Renal cortex interstitium (tissue), 11 donors: ENCODE measurements at regions not wholly inside any gene's neighbourhood (a gene's known extent, or its start where the extent isn't known, plus 50 kb on each side); places are given as distances from the start of the nearest gene placed in this dataset.

ENCODE experiments used
- DNase-seq, 11 donors: peaks; one replicate each; pipeline ENCODE4 v3.0.0-alpha.2; 2013; ENCODE audit warnings: low read depth in 9 of 11, low spot score in 4 of 11; ENCODE audit errors: extremely low read depth in 1 of 11

DNA sequence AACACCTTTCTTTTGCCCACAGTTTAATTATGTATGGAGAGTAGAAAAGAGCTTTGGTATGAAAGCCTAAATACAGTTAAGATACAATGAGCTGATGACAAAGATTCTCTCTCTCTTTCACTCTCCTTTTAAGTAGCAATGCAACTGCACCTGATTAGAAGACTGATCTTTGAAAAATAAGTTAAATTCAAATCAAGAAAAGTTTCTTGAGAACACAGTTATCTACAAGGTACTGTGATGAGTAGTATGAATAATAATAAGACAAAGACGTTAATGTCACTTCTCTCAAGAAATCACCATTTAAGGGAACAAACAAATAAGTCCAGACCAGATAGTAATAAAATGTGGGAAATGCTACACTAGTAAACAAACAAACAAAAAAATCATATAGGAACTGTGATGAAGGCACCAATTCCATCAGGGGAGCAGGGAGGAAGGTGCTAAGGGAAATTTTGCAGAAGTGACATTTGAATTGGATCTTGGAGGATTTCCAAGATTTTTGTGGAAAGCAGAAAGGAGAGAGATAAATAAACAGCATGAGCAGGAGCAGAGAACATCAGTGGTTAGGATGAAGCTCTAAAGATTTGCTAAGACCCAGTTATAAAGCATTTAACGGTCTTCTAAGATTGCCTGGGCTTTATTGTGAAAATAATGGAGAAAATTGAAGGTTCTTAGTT lies 65.2 kb upstream of the STK38L start:
- no peak for DNase-seq

DNA sequence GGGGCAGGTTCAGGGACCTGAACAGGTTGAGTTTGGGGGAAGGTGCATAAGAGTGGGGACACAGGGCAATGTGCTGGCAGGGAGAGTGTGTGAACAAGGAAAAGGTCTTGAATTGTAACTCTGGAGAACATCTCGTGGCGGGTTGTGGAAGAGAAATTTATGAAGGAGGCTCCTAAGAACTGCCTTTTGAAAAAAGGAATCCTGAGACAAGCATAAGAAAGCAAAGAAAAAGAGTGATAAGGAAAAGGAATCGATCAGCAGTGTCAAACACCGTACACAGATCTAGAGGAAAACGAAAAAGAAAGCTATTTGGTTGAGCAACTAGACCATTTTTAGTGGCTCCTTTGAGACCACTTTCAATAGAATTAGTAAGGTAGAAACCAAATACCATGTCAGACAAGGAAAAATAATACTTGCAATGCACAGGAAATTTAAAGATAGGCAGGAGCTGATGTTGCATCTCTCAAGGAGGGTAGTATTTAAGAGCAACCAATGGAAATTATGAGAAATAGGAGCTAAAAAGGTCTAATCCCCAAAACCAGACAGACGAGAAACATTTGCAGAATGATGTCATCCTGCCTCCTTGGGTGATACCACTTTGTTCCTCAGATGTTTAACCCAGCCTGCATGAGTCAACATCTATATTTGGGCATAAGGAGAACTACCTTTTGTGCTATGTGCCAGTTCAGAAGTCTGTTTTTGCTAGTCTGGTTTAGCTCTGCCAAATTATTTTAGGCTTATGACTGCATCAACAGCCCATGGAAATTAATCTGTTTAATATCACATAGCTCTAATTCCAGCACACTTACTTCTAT lies 64.5 kb upstream of the STK38L start:
- no peak for DNase-seq

DNA sequence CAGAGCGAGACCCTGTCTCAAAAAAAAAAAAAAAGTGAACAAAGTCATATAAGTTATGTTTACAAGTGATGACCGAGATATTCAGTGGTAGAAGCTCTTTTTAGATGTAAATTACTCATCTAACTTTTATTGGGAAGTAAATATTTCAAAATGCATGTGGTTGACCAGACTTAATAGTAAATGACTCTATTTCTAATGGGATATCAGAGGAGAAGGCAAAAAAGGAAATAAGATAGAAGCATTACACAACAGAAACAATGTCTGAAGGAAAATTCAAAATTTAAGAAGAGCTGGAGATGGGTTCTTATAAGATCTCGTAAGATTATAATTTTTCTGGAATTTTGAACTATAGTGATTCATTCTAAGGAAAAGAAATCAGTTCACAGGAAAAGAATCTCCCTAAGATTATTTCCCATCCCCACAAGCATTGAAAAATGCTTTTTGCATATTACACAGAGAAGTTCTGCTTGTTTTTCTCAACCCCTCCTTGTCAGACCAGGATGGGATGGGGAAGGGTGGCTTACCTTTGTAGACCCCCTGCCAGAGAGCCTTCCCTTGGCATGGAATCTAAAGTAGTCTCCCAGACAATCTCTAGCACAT lies 63.1 kb upstream of the STK38L start:
- no peak for DNase-seq

DNA sequence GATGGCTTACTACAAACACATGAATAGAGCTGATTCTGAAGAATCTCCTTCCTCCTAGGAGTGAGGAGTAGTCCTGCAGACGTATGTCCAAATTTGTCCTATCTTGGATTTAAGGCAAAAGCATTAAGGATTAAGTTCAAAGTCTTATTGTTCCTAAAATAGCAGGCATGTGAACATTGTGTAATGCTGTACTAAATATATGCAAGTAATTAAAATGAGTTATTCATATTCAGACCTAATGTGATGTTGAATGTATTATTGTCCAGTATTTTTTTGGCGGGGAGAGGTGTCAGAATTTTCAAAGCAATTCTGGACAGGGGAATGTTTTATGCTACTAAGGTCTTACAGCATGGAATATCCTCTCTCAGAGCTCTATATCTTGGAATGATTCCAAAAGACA lies 60.7 kb upstream of the STK38L start:
- no peak for DNase-seq

DNA sequence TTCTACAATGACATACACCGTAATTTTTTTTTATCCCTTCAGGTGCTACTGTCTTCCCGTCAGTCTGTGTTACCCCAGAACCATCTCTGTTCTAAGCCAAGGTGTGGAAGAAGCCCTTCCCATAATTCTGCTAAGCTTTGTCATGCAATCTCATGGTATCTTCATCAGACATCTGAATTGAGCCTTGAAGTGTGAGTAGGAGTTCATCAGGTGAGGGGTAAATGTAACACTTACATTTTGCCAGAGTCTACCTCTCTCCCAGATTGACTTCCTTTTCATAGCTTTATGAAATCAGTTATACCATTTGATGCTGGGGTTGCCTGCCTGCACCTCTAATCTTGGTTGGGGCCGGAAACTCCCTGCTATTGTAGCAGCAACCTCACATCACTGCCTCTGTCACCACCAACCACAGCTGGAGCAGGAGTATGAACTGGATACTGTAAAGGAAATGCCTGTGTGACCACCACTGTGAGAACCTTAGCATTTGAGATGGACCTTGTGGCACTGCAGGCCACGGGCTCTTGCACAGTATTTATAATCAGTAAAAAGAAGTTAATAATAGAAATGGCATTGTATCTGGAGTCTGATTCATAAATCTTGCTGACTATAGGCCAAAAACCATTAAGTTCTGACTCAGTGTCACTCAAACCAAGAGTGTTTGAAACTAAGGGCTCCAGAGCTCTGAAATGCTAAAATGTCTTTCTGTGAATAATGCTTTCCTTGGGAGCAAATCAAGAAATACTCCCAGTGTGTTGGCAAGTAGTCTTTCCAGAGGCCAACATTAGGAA lies 58.7 kb upstream of the STK38L start:
- peak in 2 of 11 donors; percentile 3 to 20 for DNase-seq

- DNase-seq = no peak
These were observed 57.9 kb upstream of the STK38L start for GRCh38 chr12:27186022-27186839.

DNA sequence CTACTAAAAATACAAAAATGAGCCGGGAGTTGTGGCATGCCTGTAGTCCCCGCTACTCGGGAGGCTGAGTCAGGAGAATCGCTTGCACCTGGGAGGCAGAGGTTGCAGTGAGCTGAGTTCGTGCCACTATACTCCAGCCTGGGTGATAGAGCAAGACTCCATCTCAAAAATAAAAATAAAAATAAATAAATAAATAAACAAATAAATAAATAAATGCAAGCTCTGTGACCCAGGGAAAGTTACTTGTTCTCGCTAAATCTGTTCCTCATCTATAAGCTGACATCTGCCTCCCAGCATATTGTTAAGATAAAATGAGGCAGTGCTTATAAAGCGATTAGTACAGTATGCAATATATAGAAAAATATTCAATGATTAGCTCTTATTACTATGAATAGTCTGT lies 56.4 kb upstream of the STK38L start:
- DNase-seq = no peak

DNA sequence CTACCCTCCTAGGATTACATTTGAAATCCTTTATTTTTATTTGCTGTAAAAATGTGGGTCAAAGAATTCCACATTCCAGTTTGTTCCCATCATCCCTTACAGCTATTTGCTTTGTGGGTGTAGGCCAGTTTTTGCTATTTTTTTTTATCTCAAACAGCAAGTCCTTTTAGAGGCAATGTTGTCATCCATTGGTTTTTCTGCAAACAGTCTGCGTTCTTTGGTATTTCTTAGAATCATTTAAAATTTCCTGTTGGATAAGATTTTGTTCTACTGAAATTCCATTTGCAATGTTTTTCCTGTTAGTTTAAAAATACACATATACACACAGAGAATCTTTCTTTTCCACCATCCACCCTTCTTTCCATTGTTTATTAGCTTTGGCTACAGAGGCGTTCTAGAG lies 53.3 kb upstream of the STK38L start:
- DNase-seq = peak in 1 of 11 donors; percentile 19

DNA sequence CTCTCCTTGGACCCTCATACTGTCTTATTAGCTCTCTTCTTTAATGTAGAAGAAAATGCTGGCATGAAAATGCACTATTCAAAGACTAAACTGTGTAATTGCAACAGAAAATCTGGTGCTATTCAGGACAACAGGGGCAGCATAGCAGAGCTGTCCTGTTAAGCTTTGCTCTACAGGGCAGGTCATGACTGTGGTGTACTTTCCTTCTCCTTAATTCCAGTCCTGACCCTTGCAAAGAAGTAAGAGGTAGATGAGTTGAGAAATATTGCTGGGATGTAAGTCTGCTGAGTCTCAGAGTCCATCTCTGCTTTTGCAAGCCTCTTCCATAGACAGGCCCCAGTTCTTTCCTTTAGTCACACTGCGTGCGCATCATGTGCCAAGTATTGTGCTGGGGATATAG lies 52.6 kb upstream of the STK38L start:
- no peak for DNase-seq

- DNase-seq = no peak
These were observed 51.8 kb upstream of the STK38L start for GRCh38 chr12:27192118-27192802.

DNA sequence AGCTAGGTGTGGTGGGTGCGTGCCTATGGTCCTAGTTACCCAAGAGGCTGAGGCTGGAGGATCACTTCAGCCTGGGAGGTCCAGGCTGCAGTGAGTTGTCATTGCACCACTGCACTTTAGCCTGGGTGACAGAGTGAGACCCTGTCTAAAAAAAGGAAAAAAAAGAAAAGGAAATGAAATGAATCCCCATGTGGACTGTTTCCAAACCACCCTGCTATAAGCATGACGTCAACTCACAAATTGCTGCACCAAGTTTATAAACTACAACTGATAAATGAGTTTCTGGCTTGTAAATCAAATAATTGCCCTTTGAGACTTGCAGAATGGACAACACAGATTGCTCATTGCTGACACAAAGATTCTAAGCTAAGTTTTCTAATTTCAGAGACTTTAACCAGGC lies 51.0 kb upstream of the STK38L start:
- no peak for DNase-seq

- no peak for DNase-seq
These were observed 50.1 kb upstream of the STK38L start for GRCh38 chr12:27193854-27194544.
